ENCODE measurements at regions not wholly inside any gene's neighbourhood (a gene's known extent, or its start where the extent isn't known, plus 50 kb on each side); places are given as distances from the start of the nearest gene placed in this dataset.

DNA sequence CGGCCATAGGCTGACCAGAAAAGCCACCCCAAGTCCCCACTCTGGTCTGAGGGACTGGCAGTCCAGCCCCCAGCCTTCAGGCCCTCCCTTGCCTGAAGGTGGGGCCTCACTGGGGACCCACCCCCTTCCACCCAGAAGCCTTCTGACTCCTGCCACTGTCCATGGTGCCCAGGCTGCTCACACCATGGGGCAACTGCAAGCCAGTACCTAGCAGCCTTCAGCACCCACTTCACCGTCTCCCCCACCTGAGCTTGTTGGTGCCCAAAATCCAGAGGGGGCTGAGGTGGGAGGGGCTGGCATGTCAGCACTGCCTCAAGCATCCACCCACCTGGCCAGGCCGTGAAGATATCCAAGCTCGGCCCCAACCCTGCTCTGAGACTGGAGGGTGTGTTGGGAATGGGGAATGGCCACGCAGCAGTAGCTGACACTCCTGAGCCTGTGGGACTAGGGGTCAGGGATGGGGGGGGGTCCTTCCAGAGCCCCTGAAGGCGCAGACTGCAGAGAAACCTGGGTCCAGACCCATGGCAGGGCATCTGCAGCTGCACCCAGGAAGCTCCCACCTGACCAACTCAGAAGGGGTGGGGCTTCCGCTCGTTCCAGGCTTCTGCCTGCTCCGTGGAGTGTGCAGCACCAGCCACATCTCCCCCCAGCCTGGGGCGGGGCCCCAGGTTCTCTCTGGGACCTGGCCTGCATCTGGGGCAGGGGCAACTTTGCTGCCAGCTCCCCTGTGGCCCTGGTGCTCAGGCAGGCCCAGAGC, 942.1 kb upstream of the EPHA7 start:
- DNase-seq (ENCODE audit: low spot score, unreplicated experiment), result no peak
- no peak for TF ChIP-seq CTCF (IDR thresholded peaks at IDR 0.05; ENCODE audit: unreplicated experiment)
- Mint-ChIP-seq H3K4me3 (ENCODE audit: low read depth) (no peak overlapping the region), H3K9me3 (ENCODE audit: low read depth) (peaks cover 4% of the 10 kb centered on the region), H3K27me3 (no peaks in the 10 kb centered on the region), H3K4me1 (ENCODE audit: low read depth) (no peaks in the 10 kb centered on the region), H3K36me3 (ENCODE audit: insufficient read depth) (no peaks in the 10 kb centered on the region), H3K27ac (no peak overlapping the region)

DNA sequence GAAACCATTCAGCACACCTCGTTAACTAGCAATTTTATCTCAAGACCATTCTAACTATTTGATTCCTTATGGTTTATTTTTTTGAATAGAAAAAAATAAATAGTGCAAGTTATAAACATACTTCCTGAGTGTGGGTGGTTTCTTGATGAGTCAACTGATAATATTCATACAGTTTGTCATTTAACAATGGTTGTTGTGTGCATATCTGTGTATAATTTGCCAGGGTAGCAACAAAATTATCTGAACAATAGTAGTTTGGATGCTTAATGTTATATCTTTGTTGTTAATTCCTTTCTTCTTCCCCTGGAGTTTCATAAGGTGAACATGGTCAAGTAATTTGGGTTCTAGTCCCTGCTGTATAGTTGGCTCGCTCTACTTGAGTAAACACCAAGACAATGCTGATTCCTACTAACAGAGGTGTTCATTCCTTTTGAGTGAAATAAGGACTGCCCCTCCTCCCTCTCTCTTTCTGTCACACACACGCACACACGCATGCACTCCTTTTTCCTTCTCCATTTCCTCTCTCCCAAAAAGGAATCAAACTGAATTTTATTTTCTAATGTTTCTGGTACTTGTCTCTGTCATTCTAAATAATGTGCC, 938.1 kb upstream of the EPHA7 start:
- Mint-ChIP-seq H3K36me3 (ENCODE audit: insufficient read depth) (no peaks in the 10 kb centered on the region), H3K9me3 (ENCODE audit: low read depth) (no peaks in the 10 kb centered on the region), H3K4me3 (ENCODE audit: low read depth) (no peak overlapping the region), H3K27me3 (no peaks in the 10 kb centered on the region), H3K4me1 (ENCODE audit: low read depth) (no peaks in the 10 kb centered on the region), H3K27ac (no peak overlapping the region)
- DNase-seq (ENCODE audit: low spot score, unreplicated experiment), result no peak
- no peak for TF ChIP-seq CTCF (IDR thresholded peaks at IDR 0.05; ENCODE audit: unreplicated experiment)

- no peak for DNase-seq (ENCODE audit: low spot score, unreplicated experiment)
- no peak overlapping the region for H3K4me3 Mint-ChIP-seq (ENCODE audit: low read depth)
- H3K4me1 Mint-ChIP-seq (ENCODE audit: low read depth), result peaks cover 8% of the 10 kb centered on the region
- H3K27me3 Mint-ChIP-seq, result no peaks in the 10 kb centered on the region
- H3K27ac Mint-ChIP-seq, result no peak overlapping the region
- no peak for TF ChIP-seq CTCF (IDR thresholded peaks at IDR 0.05; ENCODE audit: unreplicated experiment)
- H3K36me3 Mint-ChIP-seq (ENCODE audit: insufficient read depth), result no peaks in the 10 kb centered on the region
- H3K9me3 Mint-ChIP-seq (ENCODE audit: low read depth), result no peaks in the 10 kb centered on the region
These were observed 931.5 kb upstream of the EPHA7 start for GRCh38 chr6:94350833-94351232.

GRCh38 chr6:94349227-94349626, 929.9 kb upstream of the EPHA7 start:
- Mint-ChIP-seq H3K36me3 (ENCODE audit: insufficient read depth) (no peaks in the 10 kb centered on the region), H3K27ac (no peak overlapping the region), H3K27me3 (no peaks in the 10 kb centered on the region)

DNA sequence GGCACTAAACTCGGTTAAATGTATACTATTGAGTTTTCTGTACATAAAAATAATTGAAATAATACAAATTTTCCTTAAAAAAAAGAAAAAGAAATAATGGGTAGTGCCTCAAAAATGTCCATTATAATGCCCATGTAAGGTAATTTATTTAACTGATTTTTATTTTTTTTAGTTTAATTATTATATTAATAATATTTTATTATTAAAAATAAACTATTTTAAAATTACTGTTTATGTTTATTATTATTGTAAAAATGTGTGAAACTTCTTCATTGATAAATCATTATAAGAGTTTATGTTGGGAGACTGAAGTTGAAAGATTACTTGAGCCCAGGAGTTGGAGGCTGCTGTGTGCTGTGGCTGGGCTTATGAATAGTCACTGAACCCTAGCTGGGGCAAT, 925.5 kb upstream of the EPHA7 start:
- DNase-seq (ENCODE audit: low spot score, unreplicated experiment), result no peak
- Mint-ChIP-seq H3K27ac (no peak overlapping the region), H3K36me3 (ENCODE audit: insufficient read depth) (no peaks in the 10 kb centered on the region), H3K4me1 (ENCODE audit: low read depth) (peaks cover 3% of the 10 kb centered on the region), H3K4me3 (ENCODE audit: low read depth) (no peak overlapping the region), H3K27me3 (no peaks in the 10 kb centered on the region), H3K9me3 (ENCODE audit: low read depth) (peaks cover 3% of the 10 kb centered on the region)
- no peak for TF ChIP-seq CTCF (IDR thresholded peaks at IDR 0.05; ENCODE audit: unreplicated experiment)

More at GRCh38 chr6:94349227-94349626, 929.9 kb upstream of the EPHA7 start:
- no peak for TF ChIP-seq CTCF (IDR thresholded peaks at IDR 0.05; ENCODE audit: unreplicated experiment)
- Mint-ChIP-seq H3K4me1 (ENCODE audit: low read depth) (peaks cover 8% of the 10 kb centered on the region), H3K9me3 (ENCODE audit: low read depth) (no peaks in the 10 kb centered on the region), H3K4me3 (ENCODE audit: low read depth) (no peak overlapping the region)
- DNase-seq (ENCODE audit: low spot score, unreplicated experiment), result no peak

Data from progenitor cell of endocrine pancreas (in vitro differentiated cells).